ENCODE measurements at regions not wholly inside any gene's neighbourhood (a gene's known extent, or its start where the extent isn't known, plus 50 kb on each side); places are given as distances from the start of the nearest gene placed in this dataset.
A peak's percentile ranks its signal among the peaks of the same experiment; 100 is the strongest.
"Not testable (repeated sequence)": the region's sequence is repeated elsewhere in the genome, so short reads cannot be mapped to it uniquely, and the experiment has no call there.

DNA sequence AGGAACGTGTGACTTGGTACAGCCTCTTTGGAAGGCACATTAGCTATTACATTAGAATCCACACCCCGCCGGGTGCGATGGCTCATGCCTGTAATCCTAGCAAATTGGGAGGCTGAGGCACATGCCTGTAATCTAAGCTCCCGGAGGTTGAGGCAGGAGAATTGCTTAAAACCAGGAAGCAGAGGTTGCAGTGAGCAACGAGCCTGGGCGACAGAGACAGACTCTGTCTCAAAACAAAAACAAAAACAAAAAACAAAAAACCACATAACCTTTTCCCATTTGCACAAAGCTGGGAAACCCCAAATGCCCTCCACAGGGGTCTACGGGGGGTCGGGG lies 82.7 kb upstream of the METTL9 start:
- not testable (repeated sequence) for DNase-seq (ENCODE audit: low read depth in 2 of 2)

DNA sequence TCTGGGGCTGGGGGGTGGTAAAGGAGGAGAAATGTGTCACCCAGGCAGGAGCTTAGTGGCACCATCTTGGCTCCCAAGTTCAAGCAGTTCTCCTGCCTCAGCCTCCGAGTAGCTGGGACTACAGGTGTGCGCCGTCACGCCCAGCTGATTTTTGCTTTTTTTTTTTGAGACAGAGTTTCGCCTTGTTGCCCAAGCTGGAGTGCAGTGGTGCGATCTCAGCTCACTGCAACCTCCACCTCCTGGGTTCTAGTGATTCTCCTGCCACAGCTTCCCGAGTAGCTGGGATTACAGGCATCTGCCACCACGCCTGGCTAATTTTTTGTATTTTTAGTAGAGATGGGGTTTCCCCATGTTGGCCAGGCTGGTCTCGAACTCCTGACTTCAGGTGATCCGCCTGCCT lies 82.1 kb upstream of the METTL9 start:
- not testable (repeated sequence) for DNase-seq (ENCODE audit: low read depth in 2 of 2)

DNA sequence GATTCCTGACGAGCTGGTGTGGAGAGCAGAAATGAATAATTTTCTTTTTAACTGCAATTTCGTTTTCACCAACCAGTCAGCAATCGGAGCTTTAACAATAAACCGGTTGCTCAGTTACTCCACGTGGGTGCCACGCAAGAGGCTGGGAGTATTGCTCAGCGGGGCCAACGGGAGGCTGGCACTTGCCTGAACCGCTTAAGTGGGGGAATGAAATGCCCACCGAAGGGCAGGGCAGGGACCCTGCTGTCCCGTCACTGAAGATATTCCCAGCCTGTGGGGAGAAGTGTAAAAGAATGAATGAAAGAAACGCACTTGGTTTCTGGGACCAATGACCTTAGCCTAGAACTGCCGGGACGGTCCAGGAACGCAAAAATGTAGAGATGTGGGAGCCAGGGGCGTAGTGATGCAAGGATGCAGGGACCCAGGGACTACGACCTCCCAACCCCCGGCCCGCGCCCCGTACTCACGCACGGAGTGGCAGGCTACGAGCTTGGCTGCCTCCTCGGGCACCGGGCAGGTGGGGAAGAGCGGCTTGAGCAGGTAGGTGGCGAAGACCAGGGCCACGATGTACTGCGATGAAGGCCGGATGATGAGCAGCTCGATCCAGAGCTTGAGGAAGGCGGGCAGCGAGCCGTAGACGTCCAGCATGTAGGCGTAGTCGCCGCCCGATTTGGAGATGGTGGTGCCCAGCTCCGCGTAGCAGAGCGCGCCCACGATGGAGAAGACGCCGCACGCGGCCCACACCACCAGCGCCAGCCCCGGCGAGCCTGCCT lies 79.8 kb upstream of the METTL9 start:
- not testable (repeated sequence) for DNase-seq (ENCODE audit: low read depth in 2 of 2)

DNA sequence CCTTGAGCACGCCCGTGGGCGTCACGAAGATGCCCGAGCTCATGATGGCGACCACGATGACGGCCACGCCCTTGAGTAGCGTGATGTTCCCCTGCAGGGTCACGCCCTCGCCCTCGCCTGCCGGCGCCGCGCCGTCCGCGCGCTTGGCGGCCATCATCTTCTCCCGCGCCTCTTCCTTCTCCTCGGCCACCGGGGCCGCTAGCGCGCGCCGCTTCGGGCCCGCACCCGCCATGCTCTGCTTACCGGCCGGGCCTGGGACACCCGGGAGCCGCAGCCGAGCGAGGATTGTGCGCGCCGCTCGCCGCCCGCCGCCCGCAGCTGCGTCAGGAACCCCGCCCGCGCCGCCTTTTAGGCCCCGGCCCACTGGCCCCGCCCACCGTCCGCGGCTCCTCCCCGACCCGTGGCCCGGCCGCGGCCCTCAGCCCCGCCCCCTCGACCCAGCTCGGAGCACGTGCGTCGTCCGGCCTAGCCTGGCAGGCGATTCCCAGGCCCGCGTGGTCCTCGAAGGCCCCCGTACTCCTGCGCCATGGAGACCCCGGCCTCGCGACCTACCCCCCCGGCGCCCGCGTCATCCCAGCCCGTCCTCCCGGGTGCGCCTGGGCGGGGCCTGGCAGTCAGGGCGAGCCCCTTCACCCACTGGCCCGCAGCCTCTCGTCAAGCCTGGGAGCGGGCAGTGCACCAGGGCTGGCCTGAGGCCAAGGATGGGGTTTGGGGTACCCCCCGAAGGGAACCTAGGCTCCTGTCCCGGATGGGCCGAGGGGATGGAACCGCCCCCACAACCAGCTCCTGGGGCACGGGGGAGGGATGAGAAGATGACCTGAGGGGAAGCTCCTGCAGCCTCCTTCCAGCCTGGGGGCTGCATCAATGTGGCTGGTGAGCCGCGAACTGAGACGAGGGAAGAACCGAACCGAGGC lies 79.0 kb upstream of the METTL9 start:
- peak; percentile 96 to 99 for DNase-seq (ENCODE audit: low read depth in 2 of 2)

DNA sequence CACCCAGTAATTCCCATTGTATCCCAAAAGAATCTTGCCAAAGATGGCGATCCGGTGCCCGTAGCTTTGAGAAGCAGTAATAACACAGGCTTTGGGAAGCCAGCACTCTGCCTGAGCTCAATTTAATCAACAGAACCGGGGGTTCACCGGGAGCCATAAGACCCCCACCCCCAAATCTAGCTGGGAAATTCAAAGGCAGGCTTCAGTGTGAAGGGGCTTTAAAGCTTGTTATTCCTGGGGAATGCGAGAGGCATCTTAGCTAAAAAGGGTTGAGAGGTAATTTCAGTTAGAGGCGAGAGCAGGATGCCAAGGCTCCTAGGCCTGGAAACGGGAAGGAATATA lies 78.4 kb upstream of the METTL9 start:
- DNase-seq (ENCODE audit: low read depth in 2 of 2): not testable (repeated sequence)

DNA sequence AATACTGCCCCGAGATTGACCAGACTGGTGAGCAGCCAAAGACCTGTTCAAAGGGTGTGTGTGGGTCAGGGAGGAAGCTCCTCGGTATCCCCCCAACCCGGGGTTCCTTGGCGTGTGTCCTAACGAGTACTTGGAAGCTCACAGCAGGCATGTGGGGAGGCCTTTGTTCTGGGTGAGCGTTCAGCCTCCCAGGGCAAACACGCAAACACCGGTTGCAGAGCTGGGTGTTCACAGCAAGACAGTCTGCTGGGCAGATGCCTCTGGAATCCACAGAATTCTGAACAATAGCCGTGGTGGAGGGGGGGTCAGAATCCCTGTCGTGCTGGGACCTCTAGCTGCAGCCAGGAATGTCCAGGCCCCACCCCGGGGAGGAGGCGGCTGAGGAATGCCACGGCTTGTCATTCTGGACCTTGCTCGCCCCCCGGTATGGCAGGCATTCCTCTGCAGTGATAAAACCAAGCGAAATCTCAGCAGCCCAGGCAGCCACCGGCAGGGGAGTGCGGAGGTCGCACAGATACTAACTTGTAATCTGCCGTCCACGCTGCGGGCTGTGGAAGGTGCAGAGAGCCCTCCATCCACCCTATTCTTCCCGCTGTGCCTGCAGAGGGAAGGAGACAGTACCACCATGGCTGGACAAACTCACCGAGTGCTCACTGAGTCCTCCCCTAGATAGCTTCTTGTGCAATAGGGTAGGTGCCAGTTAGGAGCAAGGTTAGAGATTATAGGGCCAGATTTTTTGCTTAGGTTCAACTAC lies 77.8 kb upstream of the METTL9 start:
- not testable (repeated sequence) for DNase-seq (ENCODE audit: low read depth in 2 of 2)

DNA sequence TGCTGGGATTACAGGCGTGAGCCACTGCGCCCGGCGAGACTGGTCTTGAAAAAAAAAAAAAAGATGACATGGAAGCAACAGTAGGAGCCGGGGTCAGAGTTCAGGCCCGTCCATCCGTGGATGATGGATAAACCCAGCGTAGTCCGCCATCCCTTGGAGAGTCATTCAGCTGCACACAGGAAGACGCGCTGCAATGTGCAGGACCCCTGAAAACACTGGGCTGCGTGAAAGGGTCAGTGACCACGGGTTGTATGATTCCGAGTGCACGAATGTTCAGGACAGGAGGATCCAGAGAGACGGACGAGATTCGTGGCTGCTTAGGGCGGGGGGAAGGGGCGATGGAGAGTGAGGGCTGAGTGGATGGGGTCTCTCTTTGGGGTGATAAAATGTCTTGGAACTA lies 76.5 kb upstream of the METTL9 start:
- not testable (repeated sequence) for DNase-seq (ENCODE audit: low read depth in 2 of 2)

DNA sequence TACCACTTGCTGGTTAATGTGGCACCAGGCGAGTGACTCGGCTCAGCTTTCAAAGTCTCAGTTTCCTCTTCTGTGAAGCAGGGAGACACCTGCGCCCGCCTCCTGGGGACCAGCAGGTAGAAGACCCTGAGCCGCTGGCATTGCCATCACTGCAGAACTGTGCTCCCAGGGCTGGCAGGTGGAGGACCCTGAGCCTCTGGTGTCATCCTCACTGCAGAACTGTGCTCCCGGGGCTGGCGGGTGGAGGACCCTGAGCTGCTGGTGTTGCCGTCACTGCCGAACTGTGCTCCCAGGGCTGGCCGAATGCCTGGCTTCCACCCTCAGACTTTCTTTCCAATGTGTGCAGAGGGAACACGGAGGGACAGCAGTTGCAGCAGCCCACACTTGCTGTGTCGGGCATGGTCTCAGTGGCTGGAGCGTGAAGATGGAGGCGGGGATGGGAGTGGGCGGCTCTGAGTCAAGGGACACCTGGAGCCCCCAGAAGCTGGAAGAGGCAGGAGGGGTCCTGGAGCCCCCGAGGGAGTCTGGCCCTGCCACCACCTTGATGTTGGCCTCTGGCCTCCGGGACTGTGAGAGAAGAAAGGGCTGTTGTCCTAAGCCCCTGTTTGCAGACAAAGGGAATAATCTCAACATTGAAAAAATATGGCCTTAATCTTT lies 75.8 kb upstream of the METTL9 start:
- no peak for DNase-seq (ENCODE audit: low read depth in 2 of 2)

DNA sequence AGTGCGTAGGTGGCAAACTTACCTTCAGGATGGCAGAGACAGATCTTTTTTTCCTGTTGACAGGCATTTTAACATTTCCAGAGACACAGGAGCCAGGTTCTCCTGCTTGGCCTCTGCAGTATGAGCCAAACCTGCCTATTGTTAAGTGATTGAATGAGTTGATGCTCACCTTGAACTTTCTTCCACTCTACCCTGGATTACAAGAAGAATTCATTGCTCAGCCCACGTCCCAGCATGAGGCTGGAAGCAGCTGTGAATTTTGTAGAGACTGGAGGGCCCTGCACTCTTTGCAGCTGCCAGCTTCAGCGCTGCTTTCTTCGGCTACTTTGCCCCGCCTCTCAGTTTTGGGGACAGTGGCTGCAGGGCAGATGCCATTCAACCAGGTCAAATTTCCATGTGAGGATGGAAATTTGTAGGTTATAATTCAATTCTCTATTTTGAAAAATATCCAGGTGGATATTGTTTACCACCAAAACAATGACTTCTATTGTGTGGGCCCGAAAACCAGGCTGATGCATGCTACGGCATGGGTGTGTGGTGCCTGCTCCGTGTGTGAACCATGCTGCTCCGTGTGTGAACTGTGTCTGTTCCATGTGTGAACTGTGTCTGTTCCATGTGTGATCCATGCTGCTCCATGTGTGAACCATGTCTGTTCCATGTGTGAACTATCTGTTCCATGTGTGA lies 75.2 kb upstream of the METTL9 start:
- DNase-seq (ENCODE audit: low read depth in 2 of 2): no peak

DNA sequence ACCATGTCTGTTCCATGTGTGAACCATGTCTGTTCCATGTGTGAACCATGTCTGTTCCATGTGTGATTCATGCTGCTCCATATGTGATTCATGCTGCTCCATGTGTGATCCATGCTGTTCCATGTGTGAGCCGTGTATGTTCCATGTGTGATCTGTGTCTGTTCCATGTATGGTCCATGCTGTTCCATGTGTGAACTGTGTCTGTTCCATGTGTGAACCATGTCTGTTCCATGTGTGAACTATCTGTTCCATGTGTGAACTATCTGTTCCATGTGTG lies 74.7 kb upstream of the METTL9 start:
- not testable (repeated sequence) for DNase-seq (ENCODE audit: low read depth in 2 of 2)

DNA sequence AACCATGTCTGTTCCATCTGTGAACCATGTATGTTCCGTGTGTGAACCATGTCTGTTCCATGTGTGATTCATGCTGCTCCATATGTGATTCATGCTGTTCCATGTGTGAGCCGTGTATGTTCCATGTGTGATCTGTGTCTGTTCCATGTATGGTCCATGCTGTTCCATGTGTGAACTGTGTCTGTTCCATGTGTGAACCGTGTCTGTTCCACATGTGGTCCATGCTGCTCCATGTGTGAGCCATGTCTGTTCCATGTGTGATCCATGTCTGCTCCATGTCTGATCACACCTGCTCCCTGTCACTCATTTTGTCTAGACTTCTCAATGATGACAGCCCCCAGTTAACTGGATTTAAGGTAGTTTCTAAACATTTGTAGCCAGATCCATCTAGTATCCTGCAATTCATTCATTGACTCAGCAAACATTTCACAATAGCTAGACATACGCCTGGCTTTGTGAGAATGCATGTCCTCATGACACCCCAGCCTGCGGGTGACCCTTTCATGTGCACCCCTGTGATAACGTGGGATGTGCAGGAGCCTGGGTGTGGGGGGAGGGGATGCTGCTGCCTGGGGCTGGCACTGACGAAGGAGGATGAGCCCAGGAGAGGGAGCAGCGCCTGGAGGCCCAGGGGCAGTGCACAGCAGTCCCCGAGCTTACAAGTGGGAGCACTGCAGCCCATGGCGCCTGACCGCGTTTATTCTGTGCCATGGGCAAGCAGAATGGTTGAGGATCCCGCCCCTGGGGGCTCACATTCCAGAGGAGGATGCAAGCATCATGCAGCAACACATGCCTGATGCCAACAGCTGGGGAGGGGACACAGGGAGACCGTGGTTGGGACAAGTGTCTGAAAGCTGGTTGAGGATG lies 74.1 kb upstream of the METTL9 start:
- not testable (repeated sequence) for DNase-seq (ENCODE audit: low read depth in 2 of 2)

DNA sequence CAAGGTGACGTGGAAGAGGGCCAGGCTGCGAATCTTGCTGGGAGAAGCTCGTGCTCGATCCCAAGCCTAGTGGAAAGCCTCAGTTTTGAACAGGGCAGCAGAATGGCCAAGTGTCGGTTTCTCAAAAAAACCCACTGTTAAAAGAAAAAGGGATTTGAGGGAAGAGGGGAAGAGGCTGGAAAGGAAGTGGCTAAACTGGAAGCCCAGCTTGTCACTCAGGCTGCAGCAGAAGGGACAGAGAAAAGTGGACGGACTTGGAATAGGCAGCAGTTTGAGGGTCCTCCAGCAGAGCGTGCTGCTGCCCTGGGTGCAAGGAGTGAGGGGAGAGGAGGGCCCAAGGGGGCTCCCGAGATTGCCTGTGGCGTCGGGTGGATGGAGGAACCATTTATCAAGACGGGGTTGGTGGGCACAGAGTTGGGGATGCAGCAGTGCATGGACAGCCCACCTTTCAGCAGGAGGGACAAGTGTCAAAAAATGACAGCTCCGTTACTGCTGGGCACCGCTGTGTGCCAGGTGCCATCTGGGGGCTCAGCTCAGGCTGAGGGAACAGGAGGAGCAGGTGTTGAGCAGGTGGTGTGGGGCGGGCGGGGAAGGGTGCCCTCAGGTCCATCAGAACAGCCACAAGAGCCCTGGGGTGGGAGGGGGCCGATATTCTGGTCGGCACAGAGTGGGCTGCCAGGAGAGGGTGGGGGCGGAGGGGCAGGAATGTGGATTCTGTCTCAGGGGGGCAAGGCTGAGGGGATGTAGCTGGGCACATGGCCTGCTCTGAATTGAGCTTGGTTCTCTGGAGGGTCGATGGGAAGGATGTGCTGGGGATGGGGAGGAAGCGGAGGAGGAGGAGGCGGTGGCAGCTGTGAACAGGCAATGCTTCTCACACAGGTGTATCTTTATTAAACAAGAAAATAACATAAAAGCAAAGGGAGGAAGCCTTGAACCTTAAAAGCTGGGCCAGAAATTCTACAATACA lies 73.1 kb upstream of the METTL9 start:
- not testable (repeated sequence) for DNase-seq (ENCODE audit: low read depth in 2 of 2)

DNA sequence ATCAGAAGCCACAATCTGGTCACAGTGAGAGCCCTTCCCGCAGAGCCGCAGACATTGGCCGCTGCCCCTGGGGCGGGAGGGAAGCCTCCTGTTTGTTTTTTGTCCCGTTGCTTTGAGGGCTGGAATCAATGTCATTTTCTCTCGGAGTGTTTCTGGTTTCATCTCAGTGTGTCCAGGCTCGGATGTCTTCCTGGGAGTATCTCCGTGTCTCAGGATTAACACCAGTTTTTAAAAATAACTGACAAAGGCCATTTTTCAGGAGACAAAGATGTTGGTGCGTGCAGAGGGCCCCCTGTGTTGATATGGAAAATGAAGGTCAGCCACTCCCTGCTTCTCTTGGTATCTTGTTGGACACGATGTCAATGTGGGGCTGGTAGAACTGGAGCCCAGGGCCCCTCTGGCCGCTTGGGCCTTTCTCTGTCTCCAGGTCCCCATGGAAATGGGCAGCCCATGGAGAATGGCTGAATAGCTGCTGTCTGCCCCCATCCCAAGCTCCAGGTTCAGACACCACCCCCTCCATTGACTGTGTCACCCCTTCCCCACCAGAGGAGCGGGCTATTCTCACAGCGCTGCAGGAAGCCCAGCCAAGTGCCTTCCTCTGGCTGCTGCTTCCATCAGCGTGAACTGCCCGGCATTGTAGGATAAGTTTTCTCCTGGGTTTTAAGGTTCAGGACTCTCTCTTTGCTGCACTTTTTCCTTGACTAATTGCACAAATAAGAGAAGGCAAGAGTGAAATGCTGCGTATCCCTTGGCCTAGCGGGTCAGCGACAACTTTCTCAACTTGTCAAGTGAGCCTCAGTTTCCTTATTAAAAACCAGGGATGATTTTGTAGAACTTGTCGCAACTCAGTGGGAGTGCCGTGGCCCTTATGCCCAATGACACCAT lies 72.2 kb upstream of the METTL9 start:
- no peak for DNase-seq (ENCODE audit: low read depth in 2 of 2)

DNA sequence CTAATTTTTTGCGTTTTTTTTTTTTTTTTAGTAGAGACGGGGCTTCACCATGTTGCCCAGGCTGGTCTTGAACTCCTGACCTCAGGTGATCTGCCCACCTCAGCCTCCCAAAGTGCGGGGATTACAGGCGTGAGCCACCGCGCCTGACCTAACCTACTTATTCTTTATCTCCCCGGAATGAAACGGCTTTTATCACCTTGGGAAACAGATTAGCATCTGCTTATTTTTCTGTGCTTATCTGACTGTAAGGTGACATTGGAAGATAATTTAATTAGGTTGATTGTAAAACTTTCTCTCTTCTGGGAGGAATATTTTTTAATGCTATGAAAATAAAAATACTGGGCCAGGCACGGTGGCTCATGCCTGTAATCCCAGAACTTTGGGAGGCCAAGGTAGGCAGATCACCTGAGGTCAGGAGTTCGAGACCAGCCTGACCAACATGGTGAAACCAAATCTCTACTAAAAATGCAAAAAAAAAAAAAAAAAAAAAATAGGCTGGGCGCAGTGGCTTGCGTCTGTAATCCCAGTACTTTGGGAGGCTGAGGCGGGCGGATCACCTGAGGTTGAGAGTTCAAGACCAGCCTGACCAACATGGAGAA lies 70.2 kb upstream of the METTL9 start:
- not testable (repeated sequence) for DNase-seq (ENCODE audit: low read depth in 2 of 2)

DNA sequence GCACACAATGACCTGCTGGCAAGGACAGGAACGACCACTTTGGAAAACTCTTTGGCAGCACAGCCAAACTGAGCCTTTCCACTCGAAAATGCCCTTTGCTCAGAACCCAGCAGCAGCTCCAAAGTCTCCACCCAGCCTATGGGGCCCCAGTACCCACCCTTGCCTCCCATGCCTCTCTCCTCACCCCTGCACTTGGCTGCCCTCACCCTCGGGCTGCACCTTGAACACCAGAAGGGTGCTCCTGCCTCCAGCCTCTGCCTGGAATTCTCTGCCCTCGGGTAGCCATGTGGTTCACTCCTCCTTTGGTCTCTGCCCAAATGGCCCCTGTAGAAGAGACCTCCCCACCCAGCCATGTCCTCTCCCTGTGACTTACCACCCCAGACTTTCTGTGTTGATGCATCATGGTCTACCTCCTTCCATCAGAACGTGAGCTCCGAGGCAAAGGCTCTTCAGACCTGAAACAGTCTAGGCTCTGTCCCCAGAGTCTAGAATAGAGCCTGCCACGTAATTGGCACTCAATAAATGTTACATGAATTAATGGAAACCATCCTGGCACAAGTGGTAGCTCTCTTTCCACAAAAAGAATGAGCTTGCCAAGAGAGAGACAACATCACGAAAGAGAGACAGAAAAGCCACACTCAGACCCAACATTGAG lies 68.5 kb upstream of the METTL9 start:
- DNase-seq (ENCODE audit: low read depth in 2 of 2): not testable (repeated sequence)

DNA sequence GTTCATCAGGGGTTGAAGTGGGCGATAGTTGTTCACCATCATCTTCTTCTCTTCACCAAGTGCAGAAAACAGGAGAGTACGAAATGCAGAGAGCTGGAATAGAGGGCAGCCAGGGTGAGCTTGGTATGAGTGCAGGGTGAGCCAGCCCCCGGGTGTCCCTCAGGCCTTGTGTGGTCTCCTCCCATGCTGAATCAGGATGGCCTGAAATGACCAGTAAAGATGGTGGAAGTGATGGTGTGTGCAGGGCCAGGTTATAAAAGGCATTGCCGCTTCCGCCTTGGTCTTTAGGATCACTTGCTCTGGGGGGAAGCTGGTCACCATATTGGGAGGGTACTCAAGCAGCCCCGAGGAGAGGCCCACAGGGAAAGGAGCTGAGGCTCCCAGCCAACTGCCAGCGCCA lies 66.4 kb upstream of the METTL9 start:
- not testable (repeated sequence) for DNase-seq (ENCODE audit: low read depth in 2 of 2)

DNA sequence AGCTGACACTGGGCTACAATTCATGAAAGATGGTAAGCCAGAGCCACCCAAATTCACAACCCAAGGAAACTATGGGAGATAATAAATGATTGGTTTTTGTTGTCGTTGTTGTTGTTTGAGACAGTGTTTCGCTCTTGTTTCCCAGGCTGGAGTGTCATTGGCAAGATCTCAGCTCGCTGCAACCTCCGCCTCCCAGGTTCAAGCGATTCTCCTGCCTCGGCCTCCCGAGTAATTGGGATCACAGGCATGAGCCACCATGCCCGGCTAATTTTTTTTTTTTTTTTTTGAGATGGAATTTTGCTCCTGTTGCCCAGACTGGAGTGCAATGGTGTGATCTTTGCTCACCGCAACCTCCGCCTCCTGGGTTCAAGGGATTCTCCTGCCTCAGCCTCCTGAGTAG lies 65.9 kb upstream of the METTL9 start:
- DNase-seq (ENCODE audit: low read depth in 2 of 2): not testable (repeated sequence)
